ENCODE measurements at regions not wholly inside any gene's neighbourhood (a gene's known extent, or its start where the extent isn't known, plus 50 kb on each side); places are given as distances from the start of the nearest gene placed in this dataset.

- Histone ChIP-seq H2AFZ (ENCODE audit: low read depth) (no peak overlapping the region), H3K4me3 (ENCODE audit: low read depth in 2 of 2, low read length in 1 of 2) (no peak overlapping the region), H3K27me3 (ENCODE audit: insufficient read depth) (no peaks in the 10 kb centered on the region), H3K9ac (no peak overlapping the region), H4K20me1 (ENCODE audit: insufficient read depth) (no peaks in the 10 kb centered on the region), H3K9me2 (no peaks in the 10 kb centered on the region), H3K36me3 (replicated peaks in 1 of 2; ENCODE audit: control insufficient read depth in 1 of 2, insufficient read depth in 2 of 2, low read length in 1 of 2) (no peaks in the 10 kb centered on the region), H3K4me1 (ENCODE audit: control insufficient read depth in 1 of 2, insufficient read depth in 2 of 2, low read depth in 1 of 2, low read length in 1 of 2) (no peaks in the 10 kb centered on the region; a peak in 1 of 4 replicates), H3K4me2 (no peak overlapping the region), H3K27ac (ENCODE audit: low read depth in 2 of 2, low read length in 1 of 2) (no peak overlapping the region), H3K9me3 (no peaks in the 10 kb centered on the region), H3K79me2 (ENCODE audit: insufficient read depth) (no peaks in the 10 kb centered on the region), H3F3A (replicated peaks; ENCODE audit: insufficient read depth) (no peaks in the 10 kb centered on the region)
- WGBS (ENCODE audit: low lambda C conversion rate) = 92% methylated on average over 8 of the region's 8 CpGs
- POLR2A ChIA-PET = no interaction called here
- TF ChIP-seq RCOR1 (IDR thresholded peaks at IDR 0.05; ENCODE audit: low read length) (no peak), ELF1 (IDR thresholded peaks at IDR 0.05) (no peak), MAX (IDR thresholded peaks at IDR 0.05; ENCODE audit: low read depth) (no peak), CHD2 (IDR thresholded peaks at IDR 0.05; ENCODE audit: low read length, partially characterized antibody) (no peak), NFIC (IDR thresholded peaks at IDR 0.05; ENCODE audit: borderline replicate concordance) (no peak), YY1 (IDR thresholded peaks at IDR 0.05; ENCODE audit: low read depth) (no peak), EP300 (IDR thresholded peaks at IDR 0.05; ENCODE audit: borderline replicate concordance in 1 of 2, low read depth in 1 of 2, low read length in 1 of 2) (no peak), SMC3 (IDR thresholded peaks at IDR 0.05; ENCODE audit: low read depth, low read length) (no peak), REST (IDR thresholded peaks at IDR 0.05; ENCODE audit: low read depth, low read length) (no peak), TCF12 (IDR thresholded peaks at IDR 0.05) (no peak), FOXJ3 (CRISPR knock-in tag; IDR thresholded peaks at IDR 0.05) (no peak), POLR2AphosphoS5 (IDR thresholded peaks at IDR 0.05; ENCODE audit: low read depth, low read length) (no peak), PBX3 (IDR thresholded peaks at IDR 0.05) (no peak)
- TF ChIP-seq, protein P1, sequence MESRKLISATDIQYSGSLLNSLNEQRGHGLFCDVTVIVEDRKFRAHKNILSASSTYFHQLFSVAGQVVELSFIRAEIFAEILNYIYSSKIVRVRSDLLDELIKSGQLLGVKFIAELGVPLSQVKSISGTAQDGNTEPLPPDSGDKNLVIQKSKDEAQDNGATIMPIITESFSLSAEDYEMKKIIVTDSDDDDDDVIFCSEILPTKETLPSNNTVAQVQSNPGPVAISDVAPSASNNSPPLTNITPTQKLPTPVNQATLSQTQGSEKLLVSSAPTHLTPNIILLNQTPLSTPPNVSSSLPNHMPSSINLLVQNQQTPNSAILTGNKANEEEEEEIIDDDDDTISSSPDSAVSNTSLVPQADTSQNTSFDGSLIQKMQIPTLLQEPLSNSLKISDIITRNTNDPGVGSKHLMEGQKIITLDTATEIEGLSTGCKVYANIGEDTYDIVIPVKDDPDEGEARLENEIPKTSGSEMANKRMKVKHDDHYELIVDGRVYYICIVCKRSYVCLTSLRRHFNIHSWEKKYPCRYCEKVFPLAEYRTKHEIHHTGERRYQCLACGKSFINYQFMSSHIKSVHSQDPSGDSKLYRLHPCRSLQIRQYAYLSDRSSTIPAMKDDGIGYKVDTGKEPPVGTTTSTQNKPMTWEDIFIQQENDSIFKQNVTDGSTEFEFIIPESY (IDR thresholded peaks at IDR 0.05; ENCODE audit: borderline replicate concordance, low read depth) = no peak
- TF ChIP-seq, protein P2, sequence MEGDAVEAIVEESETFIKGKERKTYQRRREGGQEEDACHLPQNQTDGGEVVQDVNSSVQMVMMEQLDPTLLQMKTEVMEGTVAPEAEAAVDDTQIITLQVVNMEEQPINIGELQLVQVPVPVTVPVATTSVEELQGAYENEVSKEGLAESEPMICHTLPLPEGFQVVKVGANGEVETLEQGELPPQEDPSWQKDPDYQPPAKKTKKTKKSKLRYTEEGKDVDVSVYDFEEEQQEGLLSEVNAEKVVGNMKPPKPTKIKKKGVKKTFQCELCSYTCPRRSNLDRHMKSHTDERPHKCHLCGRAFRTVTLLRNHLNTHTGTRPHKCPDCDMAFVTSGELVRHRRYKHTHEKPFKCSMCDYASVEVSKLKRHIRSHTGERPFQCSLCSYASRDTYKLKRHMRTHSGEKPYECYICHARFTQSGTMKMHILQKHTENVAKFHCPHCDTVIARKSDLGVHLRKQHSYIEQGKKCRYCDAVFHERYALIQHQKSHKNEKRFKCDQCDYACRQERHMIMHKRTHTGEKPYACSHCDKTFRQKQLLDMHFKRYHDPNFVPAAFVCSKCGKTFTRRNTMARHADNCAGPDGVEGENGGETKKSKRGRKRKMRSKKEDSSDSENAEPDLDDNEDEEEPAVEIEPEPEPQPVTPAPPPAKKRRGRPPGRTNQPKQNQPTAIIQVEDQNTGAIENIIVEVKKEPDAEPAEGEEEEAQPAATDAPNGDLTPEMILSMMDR (IDR thresholded peaks at IDR 0.05) = no peak
- no peak for DNase-seq
- CTCF ChIA-PET = no interaction called here
Measured at GRCh38 chr5:81912933-81913332, 58.9 kb upstream of the ATG10 start.

Data from SK-N-SH (cell line).